GM12878 (cell line): ENCODE measurements at regions not wholly inside any gene's neighbourhood (a gene's known extent, or its start where the extent isn't known, plus 50 kb on each side); places are given as distances from the start of the nearest gene placed in this dataset.
A peak's percentile ranks its signal among the peaks of the same experiment; 100 is the strongest.

ENCODE experiments used
- CEBPB ChIP-seq, 2 experiments: fragments of 150-350 bp in 1 of 2; IDR thresholded peaks; 2 replicates each; pipeline ENCODE4 v1.6.1; 2012 to 2014; ENCODE audit warnings: low read depth in 2 of 2, low read length in 2 of 2, borderline replicate concordance in 1 of 2, inconsistent platforms in 1 of 2
- CUX1 ChIP-seq: IDR thresholded peaks from 2 replicates; pipeline ENCODE4 v1.6.1; 2012; ENCODE audit warnings: improper control_type of control experiment, low read depth, low read length; ENCODE audit not compliant: insufficient replicate concordance
- EP300 ChIP-seq, 2 experiments: fragments of 150-350 bp in 1 of 2; IDR thresholded peaks; 2 replicates each; pipeline ENCODE4 v1.6.1; 2011 to 2012; ENCODE audit warnings: low read depth in 2 of 2, low read length in 2 of 2, borderline replicate concordance in 1 of 2, improper control_type of control experiment in 1 of 2, inconsistent platforms in 1 of 2; ENCODE audit not compliant: control insufficient read depth in 1 of 2
- GABPA ChIP-seq: IDR thresholded peaks from 2 replicates; pipeline ENCODE4 v1.6.1; 2014; ENCODE audit warnings: antibody characterized with exemption, low read depth, mild to moderate bottlenecking, inconsistent platforms
- IKZF1 ChIP-seq: fragments of 450-650 bp; conservative IDR thresholded peaks from 2 replicates; pipeline ENCODE4 v1.6.1; 2017; ENCODE audit warnings: antibody characterized with exemption, mild to moderate bottlenecking
- IKZF2 ChIP-seq, 2 experiments: fragments of 450-650 bp; IDR thresholded peaks; 2 replicates each; pipeline ENCODE4 v1.6.1; 2017; ENCODE audit warnings: mild to moderate bottlenecking in 2 of 2, moderate library complexity in 2 of 2
- IRF3 ChIP-seq: fragments of 450-650 bp; IDR thresholded peaks from 2 replicates; pipeline ENCODE4 v1.6.1; 2014; ENCODE audit warnings: mild to moderate bottlenecking
- MAX ChIP-seq: IDR thresholded peaks from 2 replicates; pipeline ENCODE4 v1.6.1; 2012; ENCODE audit warnings: low read depth, low read length, improper control_type of control experiment
- MXI1 ChIP-seq: fragments of 150-350 bp; IDR thresholded peaks from 2 replicates; pipeline ENCODE4 v1.6.1; 2011; ENCODE audit warnings: low read depth, mild to moderate bottlenecking, inconsistent platforms, low read length, improper control_type of control experiment
- MYC ChIP-seq: IDR thresholded peaks from 2 replicates; pipeline ENCODE4 v1.6.1; 2011; ENCODE audit warnings: mild to moderate bottlenecking, low read length, moderate library complexity, inconsistent platforms; ENCODE audit not compliant: insufficient read depth, insufficient replicate concordance, insufficient read length, severe bottlenecking
- NBN ChIP-seq: fragments of 450-650 bp; IDR thresholded peaks from 2 replicates; pipeline ENCODE4 v1.6.1; 2016
- NFIC ChIP-seq: IDR thresholded peaks from 2 replicates; pipeline ENCODE4 v1.6.1; 2012; ENCODE audit warnings: low read depth, mild to moderate bottlenecking, inconsistent platforms, low read length, moderate library complexity
- NFYA ChIP-seq: IDR thresholded peaks from 2 replicates; pipeline ENCODE4 v1.6.1; 2011; ENCODE audit warnings: low read depth, mild to moderate bottlenecking, low read length, improper control_type of control experiment, borderline replicate concordance
- PML ChIP-seq: IDR thresholded peaks from 2 replicates; pipeline ENCODE4 v1.6.1; 2012; ENCODE audit warnings: low read length, inconsistent platforms
- POLR2AphosphoS2 ChIP-seq: IDR thresholded peaks from 2 replicates; pipeline ENCODE4 v1.6.1; 2011; ENCODE audit warnings: low read depth, mild to moderate bottlenecking, low read length, improper control_type of control experiment, moderate library complexity
- SMAD1 ChIP-seq: fragments of 450-650 bp; IDR thresholded peaks from 2 replicates; pipeline ENCODE4 v1.6.1; 2018; ENCODE audit warnings: mild to moderate bottlenecking, low read depth; ENCODE audit not compliant: partially characterized antibody
- TARDBP ChIP-seq: IDR thresholded peaks from 2 replicates; pipeline ENCODE4 v1.6.1; 2016; ENCODE audit warnings: borderline replicate concordance
- TCF7 ChIP-seq: IDR thresholded peaks from 2 replicates; pipeline ENCODE4 v1.6.1; 2014; ENCODE audit warnings: antibody characterized with exemption, borderline replicate concordance
- USF2 ChIP-seq: IDR thresholded peaks from 2 replicates; pipeline ENCODE4 v1.6.1; 2011; ENCODE audit warnings: low read depth, low read length, improper control_type of control experiment, borderline replicate concordance
- ZBTB33 ChIP-seq: fragments of 450-650 bp; IDR thresholded peaks from 2 replicates; pipeline ENCODE4 v1.6.1; 2017; ENCODE audit warnings: mild to moderate bottlenecking
- ZNF207 ChIP-seq: fragments of 450-650 bp; IDR thresholded peaks from 2 replicates; pipeline ENCODE4 v1.6.1; 2014; ENCODE audit warnings: antibody characterized with exemption, mild to moderate bottlenecking, borderline replicate concordance
- ZNF274 ChIP-seq: IDR thresholded peaks from one replicate; pipeline ENCODE4 v1.8.0; 2011; ENCODE audit not compliant: insufficient read length, insufficient read depth
- ZZZ3 ChIP-seq: IDR thresholded peaks from 2 replicates; pipeline ENCODE4 v1.6.1; 2011; ENCODE audit warnings: low read depth; ENCODE audit not compliant: control insufficient read depth, insufficient read length

GRCh38 chr2:188235364-188235763 is 56.3 kb upstream of the GULP1 start (continued):
- TF ChIP-seq CUX1 (no peak), NBN (peak; percentile 55; the same call in 1 of the 2 replicates), IKZF1 (peak; percentile 92), ZNF274 (no peak), GABPA (no peak), MXI1 (no peak), POLR2AphosphoS2 (no peak), MYC (no peak), TARDBP (no peak), PML (no peak), SMAD1 (no peak), ZZZ3 (no peak), USF2 (no peak), ZBTB33 (no peak), NFYA (no peak), NFIC (peak; percentile 90), IKZF2 (IDR thresholded peaks at IDR 0.05) (peak; percentile 86 to 91), EP300 (IDR thresholded peaks at IDR 0.05; ENCODE audit: borderline replicate concordance in 1 of 2, control insufficient read depth in 1 of 2, low read depth in 2 of 2, low read length in 2 of 2) (peak; percentile 69 to 72; a peak in 1 of 4 replicates), TCF7 (no peak), ZNF207 (no peak), MAX (no peak), CEBPB (IDR thresholded peaks at IDR 0.05; ENCODE audit: borderline replicate concordance in 1 of 2, low read depth in 2 of 2, low read length in 2 of 2) (peak in 1 of 2 experiments; percentile 60; a peak in 1 of 4 replicates), IRF3 (no peak)
